ENCODE measurements at regions not wholly inside any gene's neighbourhood (a gene's known extent, or its start where the extent isn't known, plus 50 kb on each side); places are given as distances from the start of the nearest gene placed in this dataset.
"Not testable (repeated sequence)": the region's sequence is repeated elsewhere in the genome, so short reads cannot be mapped to it uniquely, and the experiment has no call there.

GRCh38 chr10:34058845-34059614, 724.6 kb upstream of the NRP1 start:
- Histone ChIP-seq H3K27me3 (replicated peaks in 2 of 5; ENCODE audit: control insufficient read depth in 4 of 5, insufficient read depth in 5 of 5, low read length in 4 of 5) (no peaks in the 10 kb centered on the region), H3K4me3 (ENCODE audit: control insufficient read depth in 1 of 7, extremely low read depth in 1 of 7, insufficient read depth in 4 of 7, low read depth in 2 of 7, low read length in 6 of 7) (no peak overlapping the region), H3K36me3 (ENCODE audit: control insufficient read depth in 4 of 4, insufficient read depth in 4 of 4, low read length in 3 of 4) (no peaks in the 10 kb centered on the region), H3K27ac (ENCODE audit: insufficient read depth in 1 of 2, low read depth in 1 of 2, low read length in 2 of 2, poor library complexity in 1 of 2, severe bottlenecking in 2 of 2) (no peak overlapping the region), H3K9me3 (ENCODE audit: control extremely low read depth in 1 of 5, control insufficient read depth in 4 of 5, insufficient read depth in 2 of 5, low read depth in 1 of 5, low read length in 4 of 5) (peaks cover 0 to 19% (median 3%) of the 10 kb centered on the region in 5 experiments), H3K4me1 (ENCODE audit: control extremely low read depth in 1 of 4, control insufficient read depth in 4 of 4, insufficient read depth in 4 of 4, low read length in 3 of 4) (no peaks in the 10 kb centered on the region)
- no peak for DNase-seq
- WGBS (ENCODE audit: insufficient coverage) = 92% methylated on average over 9 of the region's 11 CpGs
- ChIA-PET POLR2A (no interaction called here), CTCF (no interaction called here)

GRCh38 chr10:34055410-34055985, 721.0 kb upstream of the NRP1 start:
- H3K27me3 ChIP-seq (replicated peaks in 2 of 5; ENCODE audit: control insufficient read depth in 4 of 5, insufficient read depth in 5 of 5, low read length in 4 of 5); H3K9me3 ChIP-seq (ENCODE audit: control extremely low read depth in 1 of 5, control insufficient read depth in 4 of 5, insufficient read depth in 2 of 5, low read depth in 1 of 5, low read length in 4 of 5); H3K36me3 ChIP-seq (ENCODE audit: control insufficient read depth in 4 of 4, insufficient read depth in 4 of 4, low read length in 3 of 4); H3K27ac ChIP-seq (ENCODE audit: insufficient read depth in 1 of 2, low read depth in 1 of 2, low read length in 2 of 2, poor library complexity in 1 of 2, severe bottlenecking in 2 of 2); H3K4me1 ChIP-seq (ENCODE audit: control extremely low read depth in 1 of 4, control insufficient read depth in 4 of 4, insufficient read depth in 4 of 4, low read length in 3 of 4); DNase-seq; CTCF ChIA-PET; H3K4me3 ChIP-seq (ENCODE audit: control insufficient read depth in 1 of 7, extremely low read depth in 1 of 7, insufficient read depth in 4 of 7, low read depth in 2 of 7, low read length in 6 of 7): not testable (repeated sequence)
- WGBS (ENCODE audit: insufficient coverage) = 97% methylated on average over 18 of the region's 38 CpGs
- POLR2A ChIA-PET = interaction anchor here (0.6 kb wide), 1 partner anchor 408 kb away, joined by 3 read pairs; no protein-coding TSS in a partner anchor

- no peak overlapping the region for H3K4me3 ChIP-seq (ENCODE audit: control insufficient read depth in 1 of 7, extremely low read depth in 1 of 7, insufficient read depth in 4 of 7, low read depth in 2 of 7, low read length in 6 of 7)
- CTCF ChIA-PET = no interaction called here
- H3K36me3 ChIP-seq (ENCODE audit: control insufficient read depth in 4 of 4, insufficient read depth in 4 of 4, low read length in 3 of 4) = no peaks in the 10 kb centered on the region
- no peaks in the 10 kb centered on the region for H3K4me1 ChIP-seq (ENCODE audit: control extremely low read depth in 1 of 4, control insufficient read depth in 4 of 4, insufficient read depth in 4 of 4, low read length in 3 of 4)
- no peak for DNase-seq
- POLR2A ChIA-PET = no interaction called here
- peaks cover 0 to 6% (median 0%) of the 10 kb centered on the region in 5 experiments for H3K27me3 ChIP-seq (replicated peaks in 2 of 5; ENCODE audit: control insufficient read depth in 4 of 5, insufficient read depth in 5 of 5, low read length in 4 of 5)
- WGBS (ENCODE audit: insufficient coverage) = 93% methylated on average over 4 of the region's 9 CpGs
- peaks cover 0 to 4% (median 0%) of the 10 kb centered on the region in 5 experiments for H3K9me3 ChIP-seq (ENCODE audit: control extremely low read depth in 1 of 5, control insufficient read depth in 4 of 5, insufficient read depth in 2 of 5, low read depth in 1 of 5, low read length in 4 of 5)
- H3K27ac ChIP-seq (ENCODE audit: insufficient read depth in 1 of 2, low read depth in 1 of 2, low read length in 2 of 2, poor library complexity in 1 of 2, severe bottlenecking in 2 of 2) = no peak overlapping the region
Measured at GRCh38 chr10:34049887-34050286, 715.4 kb upstream of the NRP1 start.

- CTCF ChIA-PET = no interaction called here
- Histone ChIP-seq H3K4me3 (ENCODE audit: control insufficient read depth in 1 of 7, extremely low read depth in 1 of 7, insufficient read depth in 4 of 7, low read depth in 2 of 7, low read length in 6 of 7) (no peak overlapping the region), H3K27ac (ENCODE audit: insufficient read depth in 1 of 2, low read depth in 1 of 2, low read length in 2 of 2, poor library complexity in 1 of 2, severe bottlenecking in 2 of 2) (no peak overlapping the region), H3K4me1 (ENCODE audit: control extremely low read depth in 1 of 4, control insufficient read depth in 4 of 4, insufficient read depth in 4 of 4, low read length in 3 of 4) (no peaks in the 10 kb centered on the region), H3K36me3 (ENCODE audit: control insufficient read depth in 4 of 4, insufficient read depth in 4 of 4, low read length in 3 of 4) (no peaks in the 10 kb centered on the region), H3K27me3 (replicated peaks in 2 of 5; ENCODE audit: control insufficient read depth in 4 of 5, insufficient read depth in 5 of 5, low read length in 4 of 5) (peaks cover 0 to 6% (median 0%) of the 10 kb centered on the region in 5 experiments), H3K9me3 (ENCODE audit: control extremely low read depth in 1 of 5, control insufficient read depth in 4 of 5, insufficient read depth in 2 of 5, low read depth in 1 of 5, low read length in 4 of 5) (peaks cover 0 to 4% (median 0%) of the 10 kb centered on the region in 5 experiments)
- no peak for DNase-seq
- no CpG with 5 or more reads among the region's 3 CpGs for WGBS (ENCODE audit: insufficient coverage)
- POLR2A ChIA-PET = no interaction called here
Measured at GRCh38 chr10:34049469-34049868, 715.0 kb upstream of the NRP1 start.

GRCh38 chr10:34047389-34047788, 712.9 kb upstream of the NRP1 start:
- DNase-seq = no peak
- Histone ChIP-seq H3K27me3 (replicated peaks in 2 of 5; ENCODE audit: control insufficient read depth in 4 of 5, insufficient read depth in 5 of 5, low read length in 4 of 5) (peaks cover 0 to 6% (median 0%) of the 10 kb centered on the region in 5 experiments), H3K27ac (ENCODE audit: insufficient read depth in 1 of 2, low read depth in 1 of 2, low read length in 2 of 2, poor library complexity in 1 of 2, severe bottlenecking in 2 of 2) (no peak overlapping the region), H3K36me3 (ENCODE audit: control insufficient read depth in 4 of 4, insufficient read depth in 4 of 4, low read length in 3 of 4) (no peaks in the 10 kb centered on the region), H3K9me3 (ENCODE audit: control extremely low read depth in 1 of 5, control insufficient read depth in 4 of 5, insufficient read depth in 2 of 5, low read depth in 1 of 5, low read length in 4 of 5) (peaks cover 0 to under 1% (median 0%) of the 10 kb centered on the region in 5 experiments), H3K4me3 (ENCODE audit: control insufficient read depth in 1 of 7, extremely low read depth in 1 of 7, insufficient read depth in 4 of 7, low read depth in 2 of 7, low read length in 6 of 7) (no peak overlapping the region), H3K4me1 (ENCODE audit: control extremely low read depth in 1 of 4, control insufficient read depth in 4 of 4, insufficient read depth in 4 of 4, low read length in 3 of 4) (no peaks in the 10 kb centered on the region)
- ChIA-PET POLR2A (no interaction called here), CTCF (interaction anchor here (1.4 kb wide), 1 partner anchor 11 kb away, joined by 4 read pairs; no protein-coding TSS in a partner anchor)
- WGBS (ENCODE audit: insufficient coverage) = 100% methylated on average over 7 of the region's 7 CpGs

- Histone ChIP-seq H3K27me3 (replicated peaks in 2 of 5; ENCODE audit: control insufficient read depth in 4 of 5, insufficient read depth in 5 of 5, low read length in 4 of 5) (peaks cover 0 to 6% (median 0%) of the 10 kb centered on the region in 5 experiments), H3K4me1 (ENCODE audit: control extremely low read depth in 1 of 4, control insufficient read depth in 4 of 4, insufficient read depth in 4 of 4, low read length in 3 of 4) (no peaks in the 10 kb centered on the region), H3K36me3 (ENCODE audit: control insufficient read depth in 4 of 4, insufficient read depth in 4 of 4, low read length in 3 of 4) (no peaks in the 10 kb centered on the region), H3K4me3 (ENCODE audit: control insufficient read depth in 1 of 7, extremely low read depth in 1 of 7, insufficient read depth in 4 of 7, low read depth in 2 of 7, low read length in 6 of 7) (no peak overlapping the region), H3K27ac (ENCODE audit: insufficient read depth in 1 of 2, low read depth in 1 of 2, low read length in 2 of 2, poor library complexity in 1 of 2, severe bottlenecking in 2 of 2) (no peak overlapping the region), H3K9me3 (ENCODE audit: control extremely low read depth in 1 of 5, control insufficient read depth in 4 of 5, insufficient read depth in 2 of 5, low read depth in 1 of 5, low read length in 4 of 5) (no peaks in the 10 kb centered on the region)
- CTCF ChIA-PET = no interaction called here
- no peak for DNase-seq
- POLR2A ChIA-PET = no interaction called here
- 90% methylated on average over 5 of the region's 9 CpGs for WGBS (ENCODE audit: insufficient coverage)
Measured at GRCh38 chr10:34046506-34047034, 712.1 kb upstream of the NRP1 start.

- Histone ChIP-seq H3K27me3 (replicated peaks in 2 of 5; ENCODE audit: control insufficient read depth in 4 of 5, insufficient read depth in 5 of 5, low read length in 4 of 5) (peaks cover 0 to 3% (median 0%) of the 10 kb centered on the region in 5 experiments), H3K27ac (ENCODE audit: insufficient read depth in 1 of 2, low read depth in 1 of 2, low read length in 2 of 2, poor library complexity in 1 of 2, severe bottlenecking in 2 of 2) (no peak overlapping the region), H3K4me3 (ENCODE audit: control insufficient read depth in 1 of 7, extremely low read depth in 1 of 7, insufficient read depth in 4 of 7, low read depth in 2 of 7, low read length in 6 of 7) (no peak overlapping the region), H3K36me3 (ENCODE audit: control insufficient read depth in 4 of 4, insufficient read depth in 4 of 4, low read length in 3 of 4) (no peaks in the 10 kb centered on the region), H3K9me3 (ENCODE audit: control extremely low read depth in 1 of 5, control insufficient read depth in 4 of 5, insufficient read depth in 2 of 5, low read depth in 1 of 5, low read length in 4 of 5) (no peaks in the 10 kb centered on the region), H3K4me1 (ENCODE audit: control extremely low read depth in 1 of 4, control insufficient read depth in 4 of 4, insufficient read depth in 4 of 4, low read length in 3 of 4) (no peaks in the 10 kb centered on the region)
- no peak for DNase-seq
- 84% methylated on average over 4 of the region's 6 CpGs for WGBS (ENCODE audit: insufficient coverage)
- ChIA-PET POLR2A (no interaction called here), CTCF (no interaction called here)
Measured at GRCh38 chr10:34045571-34046190, 711.2 kb upstream of the NRP1 start.

Measured in common myeloid progenitor, CD34-positive (primary cell).